HCT116 (cell line): ENCODE measurements at regions not wholly inside any gene's neighbourhood (a gene's known extent, or its start where the extent isn't known, plus 50 kb on each side); places are given as distances from the start of the nearest gene placed in this dataset.

Experiments
- ATAC-seq: fragments of 200-7000 bp; cut with Tn5 transposase; 2 replicates; pipeline ENCODE4 v1.9.1; 2020; ENCODE audit warnings: mild to moderate bottlenecking, moderate library complexity
- BruUV-seq: library from RNA; stranded (reverse); fragments of 400-500 nt; replicated peaks from 2 replicates; lab custom pipeline; 2021; lab: Mats Ljungman, UMichigan
- CTCF ChIA-PET: fragments of 300-600 bp; sonication (Branson Sonifier 250); formaldehyde crosslinking; loops from one replicate; lab custom pipeline; 2021; ENCODE audit warnings: antibody characterized with exemption; lab: Charles Lee
- POLR2A ChIA-PET: fragments of 300-600, 350-600 bp; sonication (Branson Sonifier 250); formaldehyde crosslinking; loops from one replicate; lab custom pipeline; 2021; ENCODE audit warnings: antibody characterized with exemption; lab: Charles Lee
- RAD21 ChIA-PET, 2 experiments: fragments of 300-600 bp; sonication (Branson Sonifier 250); formaldehyde crosslinking; loops; one replicate each; lab custom pipeline; 2023; ENCODE audit warnings: low total read pairs in 2 of 2; ENCODE audit not compliant: uncharacterized antibody in 2 of 2, unreplicated experiment in 2 of 2, low non-redundant PET in 1 of 2; lab: Charles Lee
- DNase-seq: peaks from one replicate; pipeline ENCODE4 v3.0.0-alpha.2; 2010; ENCODE audit warnings: low read depth, low spot score
- H2AFZ ChIP-seq: fragments of 200-600 bp; shearing (Covaris generic), sonication (generic); 2 replicates; pipeline ENCODE4 v1.6.1; 2017; ENCODE audit warnings: low read depth, mixed run types, mixed read lengths, antibody characterized with exemption, low read length; ENCODE audit not compliant: poor library complexity, severe bottlenecking
- H3K27ac ChIP-seq: 2 replicates; pipeline ENCODE4 v1.5.1; 2012; ENCODE audit warnings: low read depth, low read length
- H3K27me3 ChIP-seq: fragments of 200-600 bp; sonication (generic); 2 replicates; pipeline ENCODE4 v1.6.1; 2016; ENCODE audit warnings: mixed run types, low read length, mixed read lengths; ENCODE audit not compliant: insufficient read depth
- H3K36me3 ChIP-seq, 2 experiments: fragments of 200-500 bp in 1 of 2; fragments of 200-600 bp in 1 of 2; sonication (Bioruptor generic) in 1 of 2; sonication (generic) in 1 of 2; 2 replicates each; pipeline versions ENCODE4 v1.5.1 to v1.6.1; 2014 to 2016; ENCODE audit warnings: low read length in 2 of 2, inconsistent platforms in 1 of 2, mixed read lengths in 1 of 2, mixed run types in 1 of 2; ENCODE audit not compliant: insufficient read depth in 2 of 2, control insufficient read depth in 1 of 2
- H3K4me1 ChIP-seq, 2 experiments: fragments of 200-600 bp in 1 of 2; sonication (generic) in 1 of 2; 2 replicates each; pipeline versions ENCODE4 v1.5.1 to v1.6.1; 2012 to 2017; ENCODE audit warnings: low read length in 2 of 2, inconsistent platforms in 1 of 2, mild to moderate bottlenecking in 1 of 2, mixed read lengths in 1 of 2, mixed run types in 1 of 2, moderate library complexity in 1 of 2; ENCODE audit not compliant: insufficient read depth in 2 of 2, control insufficient read depth in 1 of 2
- H3K4me2 ChIP-seq: fragments of 200-600 bp; sonication (generic); 2 replicates; pipeline ENCODE4 v1.6.1; 2017; ENCODE audit warnings: mixed run types, low read length, mixed read lengths
- H3K4me3 ChIP-seq, 2 experiments: fragments of 200-600 bp in 1 of 2; sonication (generic) in 1 of 2; replicated peaks in 1 of 2; 2 replicates each; pipeline ENCODE4 v1.5.1; 2011 to 2016; ENCODE audit warnings: low read length in 2 of 2, control low read depth in 1 of 2, low read depth in 1 of 2, mild to moderate bottlenecking in 1 of 2, mixed read lengths in 1 of 2, mixed run types in 1 of 2
- H3K79me2 ChIP-seq: fragments of 200-600 bp; sonication (generic); 2 replicates; pipeline ENCODE4 v1.6.1; 2017; ENCODE audit warnings: mild to moderate bottlenecking, mixed run types, low read length, moderate library complexity, mixed read lengths; ENCODE audit not compliant: insufficient read depth
- H3K9ac ChIP-seq: fragments of 200-600 bp; sonication (generic); 2 replicates; pipeline ENCODE4 v1.6.1; 2016; ENCODE audit warnings: low read length, mixed read lengths
- H3K9me2 ChIP-seq: fragments of 200-600 bp; sonication (generic), shearing (Covaris generic); 2 replicates; pipeline ENCODE4 v1.6.1; 2017; ENCODE audit warnings: mixed run types, mild to moderate bottlenecking, moderate library complexity; ENCODE audit not compliant: insufficient read depth
- H3K9me3 ChIP-seq, 2 experiments: fragments of 200-500 bp in 1 of 2; fragments of 200-600 bp in 1 of 2; sonication (Bioruptor generic) in 1 of 2; sonication (generic) in 1 of 2; 2 replicates each; pipeline ENCODE4 v1.6.1; 2014 to 2017; ENCODE audit warnings: low read length in 2 of 2, mixed read lengths in 2 of 2, inconsistent platforms in 1 of 2, low read depth in 1 of 2, mild to moderate bottlenecking in 1 of 2, mixed run types in 1 of 2, moderate library complexity in 1 of 2; ENCODE audit not compliant: control insufficient read depth in 1 of 2, insufficient read depth in 1 of 2
- H4K20me1 ChIP-seq: fragments of 200-600 bp; sonication (generic), shearing (Covaris generic); 2 replicates; pipeline ENCODE4 v1.6.1; 2017; ENCODE audit warnings: mixed run types, mild to moderate bottlenecking, moderate library complexity; ENCODE audit not compliant: insufficient read depth
- CBX3 ChIP-seq: IDR thresholded peaks from 2 replicates; pipeline ENCODE4 v1.6.1; 2012; ENCODE audit warnings: low read depth
- CEBPB ChIP-seq: IDR thresholded peaks from 2 replicates; pipeline ENCODE4 v1.6.1; 2012; ENCODE audit warnings: low read depth
- CTCF ChIP-seq, 3 experiments: fragments of 200-600 bp in 1 of 3; sonication (generic) in 1 of 3; IDR thresholded peaks in 2 of 3; conservative IDR thresholded peaks in 1 of 3; 2 replicates each; pipeline ENCODE4 v1.5.1; 2012 to 2017; ENCODE audit warnings: low read depth in 2 of 3, low read length in 2 of 3, antibody characterized with exemption in 1 of 3, borderline replicate concordance in 1 of 3, control low read depth in 1 of 3, mild to moderate bottlenecking in 1 of 3, mixed read lengths in 1 of 3, mixed run types in 1 of 3, moderate library complexity in 1 of 3; ENCODE audit not compliant: insufficient read depth in 1 of 3
- ELF1 ChIP-seq: IDR thresholded peaks from 2 replicates; pipeline ENCODE4 v1.6.1; 2012; ENCODE audit warnings: low read depth, borderline replicate concordance
- EZH2 ChIP-seq: fragments of 200-600 bp; sonication (generic); IDR thresholded peaks from 2 replicates; pipeline ENCODE4 v1.6.1; 2017; ENCODE audit warnings: antibody characterized with exemption, mixed run types
- EZH2phosphoT487 ChIP-seq: fragments of 200-600 bp; IDR thresholded peaks from 2 replicates; pipeline ENCODE4 v1.6.1; 2018; ENCODE audit warnings: antibody characterized with exemption, borderline replicate concordance
- FOSL1 ChIP-seq: IDR thresholded peaks from 2 replicates; pipeline ENCODE4 v1.6.1; 2012; ENCODE audit warnings: low read depth
- JUND ChIP-seq: IDR thresholded peaks from 2 replicates; pipeline ENCODE4 v1.6.1; 2012
- POLR2A ChIP-seq: IDR thresholded peaks from 2 replicates; pipeline ENCODE4 v1.7.0; 2011; ENCODE audit warnings: borderline replicate concordance; ENCODE audit not compliant: insufficient read depth, insufficient read length; ENCODE audit errors: extremely low read depth
- SIN3A ChIP-seq: IDR thresholded peaks from 2 replicates; pipeline ENCODE4 v1.6.1; 2012; ENCODE audit warnings: low read depth
- SP1 ChIP-seq: IDR thresholded peaks from 2 replicates; pipeline ENCODE4 v1.6.1; 2012; ENCODE audit warnings: low read depth
- intact Hi-C: fragments of 100-400 bp; cut with micrococcal nuclease; formaldehyde crosslinking; loops from 2 replicates; pipeline ENCODE4 v1.10.0; 2022
- TF ChIP-seq, protein P1 (sequence below): IDR thresholded peaks from 2 replicates; pipeline ENCODE4 v1.6.1; 2012

DNA sequence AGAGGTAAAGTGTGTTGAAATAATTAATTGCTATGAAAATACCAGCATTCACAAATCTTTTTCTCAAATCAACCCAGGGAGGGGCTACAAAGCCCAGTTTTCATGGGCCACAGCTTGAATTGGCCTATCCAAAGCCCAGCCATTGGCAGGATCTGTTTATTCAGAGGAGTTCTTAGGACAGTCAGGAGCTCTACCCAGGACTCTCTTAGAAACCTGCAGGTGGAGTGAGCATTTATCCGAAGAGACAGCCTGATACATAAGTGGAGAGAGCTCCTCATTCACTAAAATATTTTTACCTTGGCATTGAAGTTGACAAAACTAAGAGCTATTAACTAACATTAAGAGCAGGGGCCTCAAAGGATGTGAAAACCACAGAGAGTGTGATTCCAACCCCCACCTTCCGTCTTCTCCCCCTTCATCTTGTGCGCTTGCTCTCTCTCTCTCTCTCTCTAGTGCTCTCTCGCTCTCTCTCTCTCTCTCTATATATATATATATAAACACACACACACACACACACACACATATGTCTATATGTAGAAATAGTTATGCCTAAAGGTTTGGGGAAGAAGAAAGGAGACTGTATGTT, 315.5 kb downstream of the SNAPC1 start:
- DNase-seq (no peak), ATAC-seq (no peak)
- no peak overlapping the region for H3K4me3 ChIP-seq
- BruUV-seq = no TSS peak
- no peaks in the 10 kb centered on the region for H3K9me2 ChIP-seq
- H3K36me3 ChIP-seq = no peaks in the 10 kb centered on the region
- no peak overlapping the region for H3K4me2 ChIP-seq
- CTCF ChIA-PET = no interaction called here
- RAD21 ChIA-PET = no interaction called here
- intact Hi-C loops = no loop called here
- POLR2A ChIA-PET = no interaction called here
- H2AFZ ChIP-seq = no peak overlapping the region
- TF ChIP-seq CTCF (IDR thresholded peaks at IDR 0.05 in 2 of 3, conservative IDR thresholded peaks at IDR 0.05 in 1 of 3; ENCODE audit: borderline replicate concordance in 1 of 3, insufficient read depth in 1 of 3, low read depth in 2 of 3, low read length in 2 of 3) (no peak), POLR2A (no peak)
- no peak overlapping the region for H3K27ac ChIP-seq
- no peaks in the 10 kb centered on the region for H3K9me3 ChIP-seq
- no peaks in the 10 kb centered on the region for H3K79me2 ChIP-seq
- no peak overlapping the region for H3K9ac ChIP-seq
- H3K4me1 ChIP-seq = no peaks in the 10 kb centered on the region
- H3K27me3 ChIP-seq = peaks cover 18% of the 10 kb centered on the region; the same call in 1 of the 2 replicates
- H4K20me1 ChIP-seq = no peaks in the 10 kb centered on the region

DNA sequence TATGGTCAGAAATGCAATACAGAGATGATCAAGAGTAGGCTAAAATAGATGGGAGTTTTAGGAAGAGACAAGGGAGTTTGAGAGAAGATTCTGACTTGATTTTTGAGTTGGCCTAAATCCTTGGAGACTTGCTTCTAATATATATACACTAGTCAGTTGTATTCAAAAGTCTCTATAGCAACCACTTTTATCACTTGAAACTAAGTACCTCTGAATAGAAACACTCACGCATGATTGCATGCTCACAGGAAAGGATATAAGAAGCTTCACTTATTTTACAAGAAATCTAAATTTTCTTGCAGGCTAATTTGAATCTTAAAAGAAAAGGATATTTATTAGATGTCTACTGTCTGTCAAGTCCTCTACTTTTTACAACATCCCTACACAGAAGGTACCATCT, 316.8 kb downstream of the SNAPC1 start:
- intact Hi-C loops = no loop called here
- BruUV-seq = no TSS peak
- no peak for TF ChIP-seq POLR2A
- no peak for TF ChIP-seq CBX3
- no peak for TF ChIP-seq ELF1
- TF ChIP-seq FOSL1 = no peak
- TF ChIP-seq EZH2 = no peak
- no peak for TF ChIP-seq SP1
- TF ChIP-seq CEBPB = no peak
- no peak for TF ChIP-seq SIN3A
- TF ChIP-seq, protein P1, sequence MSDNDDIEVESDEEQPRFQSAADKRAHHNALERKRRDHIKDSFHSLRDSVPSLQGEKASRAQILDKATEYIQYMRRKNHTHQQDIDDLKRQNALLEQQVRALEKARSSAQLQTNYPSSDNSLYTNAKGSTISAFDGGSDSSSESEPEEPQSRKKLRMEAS = no peak
- no peak for TF ChIP-seq EZH2phosphoT487
- no peak for TF ChIP-seq CTCF (IDR thresholded peaks at IDR 0.05 in 2 of 3, conservative IDR thresholded peaks at IDR 0.05 in 1 of 3; ENCODE audit: borderline replicate concordance in 1 of 3, insufficient read depth in 1 of 3, low read depth in 2 of 3, low read length in 2 of 3)
- TF ChIP-seq JUND = no peak

More for the DNA sequence above, 316.8 kb downstream of the SNAPC1 start:
- no peak overlapping the region for H3K4me3 ChIP-seq
- ATAC-seq (no peak), DNase-seq (no peak)
- POLR2A ChIA-PET = no interaction called here
- H4K20me1 ChIP-seq = no peaks in the 10 kb centered on the region
- no peaks in the 10 kb centered on the region for H3K9me3 ChIP-seq
- no peak overlapping the region for H3K9ac ChIP-seq
- H3K79me2 ChIP-seq = no peaks in the 10 kb centered on the region
- H2AFZ ChIP-seq = no peak overlapping the region
- RAD21 ChIA-PET = no interaction called here
- no peaks in the 10 kb centered on the region for H3K9me2 ChIP-seq
- no peaks in the 10 kb centered on the region for H3K4me1 ChIP-seq
- H3K27ac ChIP-seq = no peak overlapping the region
- H3K4me2 ChIP-seq = no peak overlapping the region
- H3K36me3 ChIP-seq = no peaks in the 10 kb centered on the region
- CTCF ChIA-PET = no interaction called here
- H3K27me3 ChIP-seq = peaks cover 22% of the 10 kb centered on the region; the same call in 1 of the 2 replicates
